ENCODE measurements at regions not wholly inside any gene's neighbourhood (a gene's known extent, or its start where the extent isn't known, plus 50 kb on each side); places are given as distances from the start of the nearest gene placed in this dataset.

DNA sequence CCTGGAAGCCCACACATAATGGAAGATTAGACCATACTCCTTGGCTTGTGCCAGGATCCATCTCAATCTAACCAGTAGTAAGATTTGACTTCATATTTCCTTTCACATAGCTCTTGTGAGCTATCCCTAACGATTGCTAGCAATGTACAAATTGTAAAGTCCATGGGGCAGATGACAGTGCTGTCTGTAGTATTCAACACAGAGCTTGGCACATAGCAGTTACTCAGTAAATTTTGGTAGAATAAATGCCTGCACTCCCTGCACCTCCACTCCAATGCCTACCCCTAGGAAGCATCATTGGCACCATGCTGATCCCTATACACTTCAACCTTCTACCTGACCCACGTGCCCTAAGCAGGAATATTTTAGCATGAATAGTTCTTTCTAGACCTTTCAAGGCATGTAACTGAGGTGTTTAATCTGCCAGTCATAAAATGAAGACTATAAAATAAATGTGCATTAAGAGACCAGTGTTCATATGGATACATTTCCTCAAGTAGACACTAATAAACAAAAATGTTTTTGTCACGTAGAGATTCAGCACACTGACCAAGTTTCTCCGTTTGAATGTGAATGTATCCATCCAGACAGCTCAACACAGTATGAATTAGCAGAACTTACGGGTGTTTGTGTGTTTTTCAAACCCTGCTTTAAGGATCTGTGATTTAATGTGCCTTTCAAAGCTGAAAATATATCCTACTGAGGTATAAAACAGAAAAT, 98.8 kb downstream of the BMP4 start:
- TF ChIP-seq CCNT2 (IDR thresholded peaks at IDR 0.05; ENCODE audit: borderline replicate concordance, extremely low read depth, insufficient read length, low read depth, low read length) = no peak
- no peak for TF ChIP-seq REST (IDR thresholded peaks at IDR 0.05; ENCODE audit: borderline replicate concordance)
- TF ChIP-seq REST (CRISPR knock-in tag; IDR thresholded peaks at IDR 0.05; ENCODE audit: low read depth) = no peak
- no peak for TF ChIP-seq PURB (CRISPR knock-in tag; IDR thresholded peaks at IDR 0.05; ENCODE audit: low read depth)
- no peak for TF ChIP-seq ZKSCAN8 (CRISPR knock-in tag; IDR thresholded peaks at IDR 0.05)
- TF ChIP-seq CHD4 (IDR thresholded peaks at IDR 0.05; ENCODE audit: insufficient read depth, insufficient replicate concordance, low read depth, low read length, poor library complexity, severe bottlenecking) = no peak
